RWPE2 (cell line): ENCODE measurements at regions not wholly inside any gene's neighbourhood (a gene's known extent, or its start where the extent isn't known, plus 50 kb on each side); places are given as distances from the start of the nearest gene placed in this dataset.

Experiments used
- ATAC-seq: fragments of 200-7000 bp; cut with Tn5 transposase; 3 replicates; pipeline ENCODE4 v1.9.1; 2021; ENCODE audit warnings: low read depth
- DNase-seq: peaks from one replicate; pipeline ENCODE4 v3.0.0-alpha.2; 2020; ENCODE audit warnings: low spot score
- H3K27ac ChIP-seq: fragments of 450-650 bp; 2 replicates; pipeline ENCODE4 v1.5.1; 2017; ENCODE audit warnings: mild to moderate bottlenecking; ENCODE audit not compliant: poor library complexity, severe bottlenecking
- H3K27me3 ChIP-seq: fragments of 250-450 bp; sonication (Bioruptor Pico); 2 replicates; pipeline ENCODE4 v1.5.1; 2021; ENCODE audit warnings: mild to moderate bottlenecking, moderate library complexity; ENCODE audit not compliant: insufficient read depth, poor library complexity, severe bottlenecking
- H3K36me3 ChIP-seq: fragments of 250-450 bp; sonication (Bioruptor Pico); 2 replicates; pipeline ENCODE4 v1.5.1; 2020; ENCODE audit warnings: low read depth, mild to moderate bottlenecking, moderate library complexity
- H3K4me1 ChIP-seq: fragments of 250-450 bp; sonication (Bioruptor Pico); 2 replicates; pipeline ENCODE4 v1.5.1; 2021; ENCODE audit warnings: mild to moderate bottlenecking, moderate library complexity; ENCODE audit not compliant: insufficient read depth, poor library complexity, severe bottlenecking
- H3K4me3 ChIP-seq: fragments of 250-450 bp; sonication (Bioruptor Pico); 2 replicates; pipeline ENCODE4 v1.5.1; 2021; ENCODE audit warnings: mild to moderate bottlenecking, moderate library complexity; ENCODE audit not compliant: severe bottlenecking
- H3K9me3 ChIP-seq: fragments of 250-450 bp; sonication (Bioruptor Pico); 2 replicates; pipeline ENCODE4 v1.5.1; 2021; ENCODE audit warnings: mild to moderate bottlenecking, moderate library complexity; ENCODE audit not compliant: severe bottlenecking
- TF ChIP-seq, protein P1 (sequence below): fragments of 450-650 bp; IDR thresholded peaks from one replicate; pipeline ENCODE4 v1.5.1; 2017; ENCODE audit warnings: mild to moderate bottlenecking, moderate library complexity; ENCODE audit not compliant: poor library complexity, severe bottlenecking

DNA sequence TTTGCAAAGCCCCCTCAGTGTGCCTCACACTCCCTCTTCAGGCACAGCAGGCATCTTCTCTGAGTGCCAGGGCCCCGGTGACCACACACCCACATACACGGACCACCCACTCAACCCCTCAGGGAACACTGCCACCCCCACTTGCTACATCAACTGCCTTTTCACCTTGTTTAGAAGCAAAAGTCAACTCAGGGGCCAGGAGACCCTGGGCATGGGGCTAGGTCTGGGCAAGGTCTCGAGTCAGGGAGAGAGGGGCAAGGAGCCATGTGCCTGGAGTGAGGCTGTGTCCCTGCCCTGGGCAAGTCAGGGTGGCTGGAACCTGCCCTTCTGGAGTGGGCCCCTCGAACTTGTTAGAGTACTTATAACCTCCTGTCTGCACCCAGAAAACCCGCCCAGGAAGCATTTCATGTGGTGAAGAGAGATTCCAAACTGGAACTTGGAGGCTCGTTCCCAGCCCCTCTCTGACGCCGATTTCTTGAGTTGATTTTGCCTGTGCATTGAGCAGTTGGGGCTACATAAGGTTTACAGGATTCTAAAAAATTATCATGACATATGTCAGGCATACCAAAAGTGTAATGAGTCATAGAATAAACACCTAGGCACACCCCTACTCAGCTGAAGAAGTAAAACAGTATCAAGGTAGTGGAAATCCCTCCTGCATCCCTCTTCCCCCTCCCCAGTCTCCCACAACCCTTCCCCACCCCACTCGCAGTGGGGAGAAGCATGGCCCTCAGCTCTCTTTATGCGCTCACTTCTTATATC is 74.3 kb downstream of the MYEOV start:
- DNase-seq, result no peak
- H3K27me3 ChIP-seq, result no peaks in the 10 kb centered on the region
- H3K9me3 ChIP-seq, result peaks cover 2% of the 10 kb centered on the region
- H3K4me1 ChIP-seq, result peaks cover 15% of the 10 kb centered on the region
- peak; percentile 95 for ATAC-seq
- TF ChIP-seq, protein P1, sequence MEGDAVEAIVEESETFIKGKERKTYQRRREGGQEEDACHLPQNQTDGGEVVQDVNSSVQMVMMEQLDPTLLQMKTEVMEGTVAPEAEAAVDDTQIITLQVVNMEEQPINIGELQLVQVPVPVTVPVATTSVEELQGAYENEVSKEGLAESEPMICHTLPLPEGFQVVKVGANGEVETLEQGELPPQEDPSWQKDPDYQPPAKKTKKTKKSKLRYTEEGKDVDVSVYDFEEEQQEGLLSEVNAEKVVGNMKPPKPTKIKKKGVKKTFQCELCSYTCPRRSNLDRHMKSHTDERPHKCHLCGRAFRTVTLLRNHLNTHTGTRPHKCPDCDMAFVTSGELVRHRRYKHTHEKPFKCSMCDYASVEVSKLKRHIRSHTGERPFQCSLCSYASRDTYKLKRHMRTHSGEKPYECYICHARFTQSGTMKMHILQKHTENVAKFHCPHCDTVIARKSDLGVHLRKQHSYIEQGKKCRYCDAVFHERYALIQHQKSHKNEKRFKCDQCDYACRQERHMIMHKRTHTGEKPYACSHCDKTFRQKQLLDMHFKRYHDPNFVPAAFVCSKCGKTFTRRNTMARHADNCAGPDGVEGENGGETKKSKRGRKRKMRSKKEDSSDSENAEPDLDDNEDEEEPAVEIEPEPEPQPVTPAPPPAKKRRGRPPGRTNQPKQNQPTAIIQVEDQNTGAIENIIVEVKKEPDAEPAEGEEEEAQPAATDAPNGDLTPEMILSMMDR, result no peak
- no peaks in the 10 kb centered on the region; the same call in 1 of the 2 replicates for H3K36me3 ChIP-seq
- H3K27ac ChIP-seq, result peak overlapping the region; percentile 49
- H3K4me3 ChIP-seq, result no peak overlapping the region

DNA sequence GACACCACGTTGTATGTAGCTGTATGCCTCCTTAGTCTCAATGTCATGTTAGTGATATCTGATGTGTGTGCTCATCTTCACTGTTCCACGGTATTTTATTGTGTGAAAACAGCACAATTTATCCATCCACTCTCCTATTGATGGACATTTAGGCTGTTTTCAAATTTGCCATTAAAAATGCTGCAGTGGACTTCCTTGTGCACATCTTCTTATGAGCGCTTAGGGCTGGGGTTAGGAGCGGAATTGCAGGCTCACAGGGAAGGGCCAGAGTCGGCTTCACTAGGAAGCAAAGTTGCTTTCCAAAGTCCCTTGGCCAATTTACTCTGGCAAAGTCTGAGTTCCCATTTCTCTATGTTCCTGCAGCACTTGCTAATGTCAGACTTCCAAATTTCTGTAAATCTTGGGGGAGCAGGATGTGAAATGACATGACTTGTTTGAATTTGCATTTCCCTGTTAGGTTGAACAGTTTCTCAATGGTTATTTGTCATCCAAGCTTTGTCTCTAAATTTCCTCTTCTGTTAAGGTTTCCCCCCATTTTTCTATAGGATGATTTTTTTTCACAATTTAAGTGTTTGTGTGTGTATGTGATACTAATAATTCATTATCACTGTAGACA is 75.4 kb downstream of the MYEOV start:
- peak overlapping the region; percentile 49 for H3K27ac ChIP-seq
- H3K9me3 ChIP-seq, result peaks cover 2% of the 10 kb centered on the region
- no peak overlapping the region for H3K4me3 ChIP-seq
- peaks cover 15% of the 10 kb centered on the region for H3K4me1 ChIP-seq
- TF ChIP-seq, protein P1, result no peak
- ATAC-seq, result no peak
- DNase-seq, result no peak
- no peaks in the 10 kb centered on the region; the same call in 1 of the 2 replicates for H3K36me3 ChIP-seq
- H3K27me3 ChIP-seq, result no peaks in the 10 kb centered on the region

DNA sequence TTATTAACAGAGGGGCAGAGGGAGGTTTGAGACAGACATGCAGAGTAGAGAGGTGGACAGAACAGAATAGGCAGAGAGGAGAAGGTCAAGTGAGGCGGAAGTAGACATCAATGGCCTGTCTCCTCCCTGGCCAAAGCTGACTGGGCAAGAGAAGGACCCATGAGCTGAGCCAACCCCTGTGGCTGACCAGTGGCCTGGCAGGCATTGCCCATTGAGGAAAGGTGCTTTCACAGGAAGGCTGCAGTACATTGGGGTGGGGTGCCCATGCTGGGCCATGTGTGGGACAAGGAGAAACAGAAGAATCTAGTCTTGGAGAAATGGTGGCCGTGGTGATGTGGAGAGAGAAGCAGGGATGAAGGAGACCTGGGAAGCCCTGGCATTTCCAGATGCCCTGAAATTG is 76.0 kb downstream of the MYEOV start:
- Histone ChIP-seq H3K27me3 (no peaks in the 10 kb centered on the region), H3K36me3 (no peaks in the 10 kb centered on the region; the same call in 1 of the 2 replicates), H3K4me3 (no peak overlapping the region), H3K4me1 (peaks cover 15% of the 10 kb centered on the region), H3K27ac (no peak overlapping the region), H3K9me3 (peaks cover 2% of the 10 kb centered on the region)
- TF ChIP-seq, protein P1, result no peak
- no peak for ATAC-seq
- no peak for DNase-seq

DNA sequence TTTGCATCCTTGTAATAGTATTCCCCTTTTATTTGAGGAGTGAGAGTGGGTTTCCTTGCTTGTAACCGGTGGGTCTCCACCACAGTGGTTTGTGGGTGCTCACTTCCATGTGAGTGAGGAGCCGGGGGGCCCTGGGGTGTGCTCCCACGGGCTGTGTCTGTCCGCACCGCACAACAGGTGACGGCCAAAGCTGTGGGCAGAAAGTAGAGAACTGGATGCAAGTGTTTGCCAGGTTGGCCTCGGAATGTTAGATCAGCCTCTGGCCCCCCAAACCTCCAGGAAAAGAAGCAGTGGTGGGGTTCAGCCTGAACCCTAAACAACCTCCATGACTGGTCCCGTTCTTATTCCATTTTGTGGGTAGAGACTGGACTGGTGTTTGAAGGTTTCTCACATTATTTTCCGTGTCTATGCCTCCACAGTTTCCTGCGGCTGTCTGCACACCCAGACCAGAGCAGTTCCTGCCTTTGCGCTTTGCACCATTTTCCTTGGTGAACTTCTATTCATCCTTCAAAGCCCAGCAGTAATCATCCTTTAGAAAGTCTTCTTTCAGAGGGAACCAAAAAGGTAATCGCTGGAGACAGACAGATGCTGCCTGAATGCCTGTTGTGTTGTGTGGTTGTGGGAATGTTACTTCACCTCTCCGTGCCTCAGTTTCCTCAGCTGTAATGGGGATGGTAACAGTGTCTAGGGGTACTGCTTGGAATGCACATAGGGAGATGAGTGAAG is 77.2 kb downstream of the MYEOV start:
- no peak overlapping the region for H3K27ac ChIP-seq
- TF ChIP-seq, protein P1, result no peak
- H3K4me1 ChIP-seq, result peaks cover 15% of the 10 kb centered on the region
- peaks cover 2% of the 10 kb centered on the region for H3K9me3 ChIP-seq
- no peaks in the 10 kb centered on the region; the same call in 1 of the 2 replicates for H3K36me3 ChIP-seq
- no peaks in the 10 kb centered on the region for H3K27me3 ChIP-seq
- no peak for DNase-seq
- no peak for ATAC-seq
- no peak overlapping the region for H3K4me3 ChIP-seq
